ENCODE measurements at regions not wholly inside any gene's neighbourhood (a gene's known extent, or its start where the extent isn't known, plus 50 kb on each side); places are given as distances from the start of the nearest gene placed in this dataset.

DNA sequence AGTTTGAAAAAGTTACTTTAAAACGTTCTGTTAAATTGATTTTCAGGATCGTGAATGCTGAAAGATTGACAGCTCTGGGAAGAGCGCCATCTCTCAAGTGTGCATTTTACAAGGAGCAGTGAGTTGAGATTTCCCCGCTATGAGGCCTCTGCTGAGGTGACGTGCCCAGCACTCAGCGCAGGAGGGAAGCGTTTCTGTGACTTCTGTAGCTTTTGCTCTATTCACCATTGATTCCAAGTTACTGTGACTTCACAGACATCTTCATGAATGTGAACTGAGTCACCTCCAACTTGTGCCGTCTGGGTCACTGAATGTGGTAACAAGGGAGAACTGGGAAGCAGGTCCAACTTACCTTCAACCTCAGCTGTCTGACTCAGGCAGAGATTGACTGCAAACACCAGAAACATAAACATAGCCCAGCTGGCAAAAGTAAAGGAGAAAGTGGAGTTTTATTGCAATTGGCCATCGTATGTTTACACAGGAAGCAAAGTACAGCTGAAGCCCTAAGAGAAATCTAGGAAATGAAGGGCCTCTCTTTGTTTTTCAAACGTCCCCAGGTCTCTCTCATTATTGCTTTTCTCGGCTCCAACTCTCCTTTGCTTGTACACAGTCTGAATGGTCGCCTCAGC lies 428.8 kb upstream of the CLINT1 start:
- Histone ChIP-seq H3K36me3 (no peaks in the 10 kb centered on the region), H3K4me3 (no peak overlapping the region), H3K27me3 (no peaks in the 10 kb centered on the region), H3K27ac (no peak overlapping the region), H3K9me3 (no peaks in the 10 kb centered on the region), H3K4me1 (peaks cover 0 to 7% (median 0%) of the 10 kb centered on the region in 4 donors)
- WGBS (ENCODE audit: insufficient coverage, low coverage, low lambda C conversion rate, missing lambda C conversion rate): 49% methylated on average over 12 of the region's 12 CpGs
- intact Hi-C loops (cut with DNase I): no loop called here
- DNase-seq: peak in 1 of 3 donors; percentile 52
- ATAC-seq: peak; percentile 62 to 96 (median 80)
- TF ChIP-seq, protein P1, sequence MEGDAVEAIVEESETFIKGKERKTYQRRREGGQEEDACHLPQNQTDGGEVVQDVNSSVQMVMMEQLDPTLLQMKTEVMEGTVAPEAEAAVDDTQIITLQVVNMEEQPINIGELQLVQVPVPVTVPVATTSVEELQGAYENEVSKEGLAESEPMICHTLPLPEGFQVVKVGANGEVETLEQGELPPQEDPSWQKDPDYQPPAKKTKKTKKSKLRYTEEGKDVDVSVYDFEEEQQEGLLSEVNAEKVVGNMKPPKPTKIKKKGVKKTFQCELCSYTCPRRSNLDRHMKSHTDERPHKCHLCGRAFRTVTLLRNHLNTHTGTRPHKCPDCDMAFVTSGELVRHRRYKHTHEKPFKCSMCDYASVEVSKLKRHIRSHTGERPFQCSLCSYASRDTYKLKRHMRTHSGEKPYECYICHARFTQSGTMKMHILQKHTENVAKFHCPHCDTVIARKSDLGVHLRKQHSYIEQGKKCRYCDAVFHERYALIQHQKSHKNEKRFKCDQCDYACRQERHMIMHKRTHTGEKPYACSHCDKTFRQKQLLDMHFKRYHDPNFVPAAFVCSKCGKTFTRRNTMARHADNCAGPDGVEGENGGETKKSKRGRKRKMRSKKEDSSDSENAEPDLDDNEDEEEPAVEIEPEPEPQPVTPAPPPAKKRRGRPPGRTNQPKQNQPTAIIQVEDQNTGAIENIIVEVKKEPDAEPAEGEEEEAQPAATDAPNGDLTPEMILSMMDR (IDR thresholded peaks at IDR 0.05): no peak
- TF ChIP-seq POLR2A (IDR thresholded peaks at IDR 0.05): no peak

DNA sequence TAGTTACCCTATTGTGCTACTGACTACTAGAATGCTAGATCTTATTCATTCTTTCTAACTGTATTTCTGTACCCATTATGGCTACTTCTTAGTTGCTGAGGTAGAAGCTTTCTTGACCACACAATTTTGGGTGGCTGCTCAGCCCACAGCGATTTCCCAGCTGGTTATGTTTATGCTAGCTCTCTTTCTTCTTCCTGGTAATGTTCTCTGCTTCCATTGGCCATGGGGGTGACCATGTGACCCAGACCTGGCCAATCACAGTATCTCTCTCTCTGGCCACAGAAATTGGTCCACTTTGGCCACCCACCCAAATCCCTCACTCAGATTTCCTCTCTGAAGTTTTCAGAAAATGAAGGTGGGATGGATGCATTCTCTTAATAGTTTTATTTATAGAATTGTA lies 427.9 kb upstream of the CLINT1 start:
- TF ChIP-seq, protein P1 (IDR thresholded peaks at IDR 0.05): no peak
- no peak for TF ChIP-seq POLR2A (IDR thresholded peaks at IDR 0.05)
- WGBS (ENCODE audit: insufficient coverage, low coverage, low lambda C conversion rate, missing lambda C conversion rate): 100% methylated on average over 1 of the region's 1 CpG
- no peak overlapping the region for H3K27ac ChIP-seq
- no peaks in the 10 kb centered on the region for H3K36me3 ChIP-seq
- DNase-seq (no peak), ATAC-seq (no peak)
- H3K27me3 ChIP-seq: no peaks in the 10 kb centered on the region
- intact Hi-C loops (cut with DNase I): no loop called here
- peaks cover 0 to 7% (median 0%) of the 10 kb centered on the region in 4 donors for H3K4me1 ChIP-seq
- H3K4me3 ChIP-seq: no peak overlapping the region
- no peaks in the 10 kb centered on the region for H3K9me3 ChIP-seq

DNA sequence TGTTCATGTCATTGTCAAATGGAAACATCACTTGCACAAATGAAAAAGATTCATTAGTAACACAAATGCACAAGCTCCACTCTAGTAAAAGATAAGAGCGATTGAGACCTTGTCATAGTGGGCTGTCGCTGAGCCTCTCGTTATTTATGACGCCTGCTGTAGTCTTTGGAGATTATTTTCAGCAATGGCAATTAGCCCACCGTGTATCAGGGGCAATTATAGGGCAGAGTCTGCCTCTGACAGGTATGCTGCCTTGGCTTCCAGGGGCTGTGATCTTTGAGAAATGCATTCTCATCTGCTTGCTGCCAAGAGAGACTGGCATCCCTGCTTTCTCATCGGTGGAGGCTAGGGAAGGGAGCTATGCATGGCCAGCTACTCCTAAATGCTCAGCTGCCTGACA lies 426.8 kb upstream of the CLINT1 start:
- DNase-seq (no peak), ATAC-seq (no peak)
- Histone ChIP-seq H3K27ac (no peak overlapping the region), H3K27me3 (no peaks in the 10 kb centered on the region), H3K36me3 (no peaks in the 10 kb centered on the region), H3K4me3 (no peak overlapping the region), H3K9me3 (no peaks in the 10 kb centered on the region), H3K4me1 (peaks cover 0 to 7% (median 0%) of the 10 kb centered on the region in 4 donors)
- 88% methylated on average over 4 of the region's 6 CpGs for WGBS (ENCODE audit: insufficient coverage, low coverage, low lambda C conversion rate, missing lambda C conversion rate)
- intact Hi-C loops (cut with DNase I): no loop called here
- no peak for TF ChIP-seq POLR2A (IDR thresholded peaks at IDR 0.05)

DNA sequence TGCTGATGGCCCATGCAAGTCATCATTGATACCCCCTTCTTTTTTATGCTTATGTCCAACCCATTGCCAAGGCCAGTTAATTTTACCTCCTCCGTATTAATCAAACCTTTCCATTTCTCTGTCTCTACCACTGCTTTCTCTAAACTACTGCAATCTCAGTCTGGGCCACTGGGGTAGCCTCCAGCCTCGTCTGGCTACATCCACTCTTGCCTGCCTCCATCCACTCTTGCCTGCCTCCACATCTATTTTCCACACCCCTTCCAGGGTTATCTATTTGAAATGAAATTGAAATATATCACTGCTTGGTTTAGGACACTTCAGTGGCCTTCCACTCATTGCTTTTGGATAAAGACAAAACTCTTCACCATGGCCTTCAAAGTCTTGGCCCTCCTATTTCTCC lies 425.3 kb upstream of the CLINT1 start:
- no peak overlapping the region for H3K4me3 ChIP-seq
- no peak overlapping the region for H3K27ac ChIP-seq
- DNase-seq (no peak), ATAC-seq (no peak)
- no peaks in the 10 kb centered on the region for H3K27me3 ChIP-seq
- peaks cover 0 to 7% (median 0%) of the 10 kb centered on the region in 4 donors for H3K4me1 ChIP-seq
- TF ChIP-seq, protein P1 (IDR thresholded peaks at IDR 0.05): no peak
- TF ChIP-seq POLR2A (IDR thresholded peaks at IDR 0.05): no peak
- intact Hi-C loops (cut with DNase I): no loop called here
- no peaks in the 10 kb centered on the region for H3K9me3 ChIP-seq
- 88% methylated on average over 2 of the region's 2 CpGs for WGBS (ENCODE audit: insufficient coverage, low coverage, low lambda C conversion rate, missing lambda C conversion rate)
- no peaks in the 10 kb centered on the region for H3K36me3 ChIP-seq

DNA sequence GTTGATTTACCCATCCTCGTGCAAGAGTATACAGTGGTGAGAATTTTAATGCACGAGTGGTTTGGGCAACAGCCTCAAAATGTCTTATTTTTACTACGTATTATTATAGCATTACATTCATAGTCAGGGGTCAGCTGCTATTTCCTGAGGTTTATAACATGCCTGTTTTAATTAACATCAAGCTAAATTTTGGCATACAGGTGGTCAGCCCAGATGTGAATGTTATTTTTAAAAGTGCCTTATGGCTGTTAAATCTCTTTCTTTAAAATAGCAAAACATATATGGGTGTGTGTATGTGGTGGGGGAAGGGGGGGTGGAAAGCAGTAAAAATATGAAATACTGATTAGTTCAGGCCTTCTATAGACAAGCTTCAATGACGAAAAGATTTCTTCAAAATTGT lies 424.5 kb upstream of the CLINT1 start:
- Histone ChIP-seq H3K36me3 (no peaks in the 10 kb centered on the region), H3K27me3 (no peaks in the 10 kb centered on the region), H3K9me3 (no peaks in the 10 kb centered on the region), H3K4me3 (no peak overlapping the region), H3K27ac (no peak overlapping the region), H3K4me1 (peaks cover 0 to 7% (median 0%) of the 10 kb centered on the region in 4 donors)
- TF ChIP-seq, protein P1 (IDR thresholded peaks at IDR 0.05): no peak
- no peak for TF ChIP-seq POLR2A (IDR thresholded peaks at IDR 0.05)
- intact Hi-C loops (cut with DNase I): no loop called here
- ATAC-seq (no peak), DNase-seq (no peak)
- WGBS (ENCODE audit: insufficient coverage, low coverage, low lambda C conversion rate, missing lambda C conversion rate): 69% methylated on average over 4 of the region's 4 CpGs
